AG09309 (cell line): ENCODE measurements at regions not wholly inside any gene's neighbourhood (a gene's known extent, or its start where the extent isn't known, plus 50 kb on each side); places are given as distances from the start of the nearest gene placed in this dataset.

Experiments
- DNase-seq: peaks from one replicate; pipeline ENCODE4 v3.0.0-alpha.2; 2010; ENCODE audit warnings: low read depth
- H3K4me3 ChIP-seq: 2 replicates; pipeline ENCODE4 v1.5.1; 2011; ENCODE audit warnings: mild to moderate bottlenecking, low read depth, low read length, moderate library complexity; ENCODE audit not compliant: control insufficient read depth
- TF ChIP-seq, protein P1 (sequence below): IDR thresholded peaks from 2 replicates; pipeline ENCODE4 v1.5.1; 2011; ENCODE audit warnings: mild to moderate bottlenecking, low read depth, low read length, inconsistent platforms; ENCODE audit not compliant: insufficient read depth, control insufficient read depth; ENCODE audit errors: missing control alignments

- DNase-seq = no peak
- H3K4me3 ChIP-seq = no peak overlapping the region
- TF ChIP-seq, protein P1, sequence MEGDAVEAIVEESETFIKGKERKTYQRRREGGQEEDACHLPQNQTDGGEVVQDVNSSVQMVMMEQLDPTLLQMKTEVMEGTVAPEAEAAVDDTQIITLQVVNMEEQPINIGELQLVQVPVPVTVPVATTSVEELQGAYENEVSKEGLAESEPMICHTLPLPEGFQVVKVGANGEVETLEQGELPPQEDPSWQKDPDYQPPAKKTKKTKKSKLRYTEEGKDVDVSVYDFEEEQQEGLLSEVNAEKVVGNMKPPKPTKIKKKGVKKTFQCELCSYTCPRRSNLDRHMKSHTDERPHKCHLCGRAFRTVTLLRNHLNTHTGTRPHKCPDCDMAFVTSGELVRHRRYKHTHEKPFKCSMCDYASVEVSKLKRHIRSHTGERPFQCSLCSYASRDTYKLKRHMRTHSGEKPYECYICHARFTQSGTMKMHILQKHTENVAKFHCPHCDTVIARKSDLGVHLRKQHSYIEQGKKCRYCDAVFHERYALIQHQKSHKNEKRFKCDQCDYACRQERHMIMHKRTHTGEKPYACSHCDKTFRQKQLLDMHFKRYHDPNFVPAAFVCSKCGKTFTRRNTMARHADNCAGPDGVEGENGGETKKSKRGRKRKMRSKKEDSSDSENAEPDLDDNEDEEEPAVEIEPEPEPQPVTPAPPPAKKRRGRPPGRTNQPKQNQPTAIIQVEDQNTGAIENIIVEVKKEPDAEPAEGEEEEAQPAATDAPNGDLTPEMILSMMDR = no peak
Measured at GRCh38 chr1:25099343-25099951, 132.9 kb downstream of the SYF2 start.

DNA sequence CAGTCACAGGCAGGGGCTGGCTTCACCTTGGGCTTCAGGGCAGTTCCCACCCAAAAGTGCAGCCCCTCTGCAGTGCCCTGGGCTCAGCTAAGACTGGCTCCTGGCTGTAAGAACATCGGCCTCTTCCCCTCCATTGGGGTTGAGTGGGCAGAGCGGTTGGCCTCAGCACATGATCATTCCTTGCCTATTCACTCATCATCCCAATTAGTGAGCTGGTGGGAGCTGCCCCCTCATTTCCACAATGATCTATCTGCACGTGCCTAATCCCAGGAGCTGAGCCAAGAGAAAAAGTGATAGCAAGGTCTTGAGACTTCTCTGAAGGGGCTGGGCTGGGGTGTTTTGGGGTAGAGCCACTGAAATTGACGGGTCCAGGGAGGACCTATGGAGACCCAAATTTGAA, 133.6 kb downstream of the SYF2 start:
- DNase-seq = no peak
- TF ChIP-seq, protein P1 = no peak
- no peak overlapping the region for H3K4me3 ChIP-seq

DNA sequence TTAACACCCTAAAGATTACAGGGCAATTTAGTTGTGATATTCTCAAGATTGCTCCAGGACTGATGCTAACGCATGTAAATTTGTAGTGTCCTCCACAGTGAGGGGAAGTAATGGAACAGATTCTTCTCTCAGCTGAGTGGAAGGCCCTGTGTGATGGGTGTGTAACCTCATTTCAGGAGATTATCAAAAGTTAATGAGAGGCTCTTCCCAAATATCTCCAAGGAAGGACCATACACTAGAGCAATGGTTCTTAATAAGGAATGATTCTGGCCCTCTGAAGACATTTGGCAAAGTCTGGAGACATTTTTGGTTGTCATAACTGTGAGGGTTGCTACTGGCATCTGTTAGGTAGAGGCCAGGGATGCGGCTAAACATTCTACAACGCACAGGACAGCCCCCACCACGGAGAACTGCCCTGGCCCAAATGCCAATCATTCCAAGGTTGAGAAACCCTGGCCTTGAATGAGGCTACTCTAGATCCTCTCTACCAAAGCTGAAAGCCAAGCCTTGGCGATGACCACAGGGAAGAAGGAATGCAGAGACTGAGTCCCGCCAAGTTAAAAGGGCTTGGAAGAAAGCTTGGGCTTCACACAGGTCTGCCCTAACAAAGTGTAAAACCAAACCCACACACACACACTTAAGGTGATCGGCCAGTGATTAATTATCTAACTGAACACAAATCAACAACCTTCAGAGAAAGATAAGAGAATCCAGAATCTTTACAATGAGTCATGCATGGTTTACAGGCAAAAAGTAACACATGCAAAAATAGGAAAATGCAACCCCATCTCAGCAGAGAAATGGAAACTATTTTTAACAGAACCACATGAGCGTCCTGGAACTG, 135.8 kb downstream of the SYF2 start:
- no peak overlapping the region for H3K4me3 ChIP-seq
- TF ChIP-seq, protein P1 = no peak
- no peak for DNase-seq

- TF ChIP-seq, protein P1 = no peak
- H3K4me3 ChIP-seq = no peak overlapping the region
- DNase-seq = no peak
Measured at GRCh38 chr1:25095635-25096200, 136.6 kb downstream of the SYF2 start.

DNA sequence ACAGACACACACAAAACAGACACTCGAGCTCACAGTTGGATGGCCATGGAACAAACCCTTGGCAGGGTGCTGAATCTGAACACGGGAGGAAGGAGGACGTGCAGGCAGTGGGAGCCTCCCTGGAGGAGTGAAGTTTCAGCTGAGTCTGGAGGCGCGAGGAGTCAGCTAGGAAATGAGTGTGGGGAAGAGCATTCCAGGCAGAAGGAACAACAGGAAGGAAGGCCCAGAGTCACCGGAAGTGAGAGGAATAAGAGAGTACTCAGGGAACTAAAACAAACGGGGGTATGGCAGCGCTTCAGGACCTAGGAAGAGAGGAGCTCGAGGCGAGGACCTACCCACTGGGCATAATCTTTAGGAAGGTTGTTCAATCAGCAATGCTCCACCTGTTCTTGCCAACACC, 137.3 kb downstream of the SYF2 start:
- no peak overlapping the region for H3K4me3 ChIP-seq
- TF ChIP-seq, protein P1 = no peak

GRCh38 chr1:25094229-25094628, 138.1 kb downstream of the SYF2 start:
- TF ChIP-seq, protein P1 = no peak
- no peak for DNase-seq
- H3K4me3 ChIP-seq = no peak overlapping the region

More for the DNA sequence above, 137.3 kb downstream of the SYF2 start:
- DNase-seq = no peak
